Endothelial cell of umbilical vein (primary cell): ENCODE measurements at regions not wholly inside any gene's neighbourhood (a gene's known extent, or its start where the extent isn't known, plus 50 kb on each side); places are given as distances from the start of the nearest gene placed in this dataset.

Source experiments
- FOS ChIP-seq: IDR thresholded peaks from 2 replicates; pipeline ENCODE4 v1.6.1; 2011; ENCODE audit warnings: mild to moderate bottlenecking, low read length, moderate library complexity, borderline replicate concordance; ENCODE audit not compliant: insufficient read depth
- POLR2A ChIP-seq: IDR thresholded peaks from 2 replicates; pipeline ENCODE4 v1.6.1; 2012; ENCODE audit warnings: low read depth, mild to moderate bottlenecking, control low read depth, low read length

DNA sequence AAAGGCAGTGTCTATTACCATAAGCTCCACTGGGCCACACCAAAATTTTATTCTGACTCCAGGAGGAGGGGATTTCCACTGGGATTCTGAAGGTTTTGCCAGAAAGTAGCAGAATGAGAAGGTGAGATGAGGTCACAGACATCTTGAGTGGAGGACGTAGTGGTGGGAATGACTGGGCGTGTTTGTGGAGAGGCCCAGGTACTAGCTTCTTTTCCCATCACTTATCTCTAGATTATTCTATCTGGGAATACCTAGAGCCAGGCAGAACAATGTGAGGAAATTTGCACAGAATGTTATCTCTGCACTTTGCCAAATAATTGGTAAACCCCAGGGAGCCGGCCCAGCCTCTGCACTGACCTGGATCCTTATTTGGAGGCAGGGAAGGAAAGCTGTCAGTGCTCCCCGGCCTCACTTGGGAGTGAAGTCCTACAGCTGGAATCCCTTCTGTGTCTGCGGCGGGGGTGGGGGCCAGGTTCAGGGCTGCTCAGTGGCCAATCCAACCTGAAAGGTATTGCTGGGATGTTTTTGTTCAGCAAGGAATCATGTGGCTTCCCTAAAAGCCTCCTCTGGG, 129.4 kb downstream of the C12orf75 start:
- TF ChIP-seq FOS (no peak), POLR2A (no peak)
